ENCODE measurements at regions not wholly inside any gene's neighbourhood (a gene's known extent, or its start where the extent isn't known, plus 50 kb on each side); places are given as distances from the start of the nearest gene placed in this dataset.

- no peaks in the 10 kb centered on the region for H3K36me3 ChIP-seq
These were observed 1399.1 kb upstream of the PIK3C3 start for GRCh38 chr18:40555914-40556313.

GRCh38 chr18:40553029-40553428, 1402.0 kb upstream of the PIK3C3 start:
- Histone ChIP-seq H3K9me3 (no peaks in the 10 kb centered on the region), H3K4me1 (no peaks in the 10 kb centered on the region), H3K27ac (no peak overlapping the region), H3K36me3 (no peaks in the 10 kb centered on the region), H3K27me3 (no peaks in the 10 kb centered on the region), H3K4me3 (no peak overlapping the region)
- no peak for DNase-seq (ENCODE audit: low spot score in 2 of 2)
- TF ChIP-seq POLR2A (IDR thresholded peaks at IDR 0.05) (no peak), CTCF (IDR thresholded peaks at IDR 0.05) (no peak), EP300 (IDR thresholded peaks at IDR 0.05) (no peak)

More at GRCh38 chr18:40555914-40556313, 1399.1 kb upstream of the PIK3C3 start:
- no peak for DNase-seq (ENCODE audit: low spot score in 2 of 2)
- no peak overlapping the region for H3K4me3 ChIP-seq
- no peaks in the 10 kb centered on the region for H3K27me3 ChIP-seq
- TF ChIP-seq CTCF (IDR thresholded peaks at IDR 0.05) (no peak), POLR2A (IDR thresholded peaks at IDR 0.05) (no peak)
- no peaks in the 10 kb centered on the region for H3K4me1 ChIP-seq
- H3K9me3 ChIP-seq: no peaks in the 10 kb centered on the region
- 93 to 97% methylated on average over 4 of the region's 4 CpGs for WGBS, 2 donors
- H3K27ac ChIP-seq: no peak overlapping the region

GRCh38 chr18:40546875-40547274, 1408.2 kb upstream of the PIK3C3 start:
- no peak overlapping the region for H3K27ac ChIP-seq
- TF ChIP-seq POLR2A (IDR thresholded peaks at IDR 0.05) (no peak), CTCF (IDR thresholded peaks at IDR 0.05) (no peak), EP300 (IDR thresholded peaks at IDR 0.05) (no peak)
- no peaks in the 10 kb centered on the region for H3K9me3 ChIP-seq
- no peak overlapping the region for H3K4me3 ChIP-seq
- no peaks in the 10 kb centered on the region for H3K36me3 ChIP-seq
- H3K27me3 ChIP-seq: no peaks in the 10 kb centered on the region
- H3K4me1 ChIP-seq: no peaks in the 10 kb centered on the region
- WGBS, 2 donors: 54 to 69% methylated on average over 3 of the region's 3 CpGs
- DNase-seq (ENCODE audit: low spot score in 2 of 2): no peak

GRCh38 chr18:40534723-40535122, 1420.3 kb upstream of the PIK3C3 start:
- 84 to 85% methylated on average over 2 of the region's 2 CpGs for WGBS, 2 donors
- no peaks in the 10 kb centered on the region for H3K4me1 ChIP-seq
- DNase-seq (ENCODE audit: low spot score in 2 of 2): no peak
- no peak overlapping the region for H3K4me3 ChIP-seq
- H3K27me3 ChIP-seq: no peaks in the 10 kb centered on the region
- no peaks in the 10 kb centered on the region for H3K36me3 ChIP-seq
- H3K9me3 ChIP-seq: no peaks in the 10 kb centered on the region
- no peak overlapping the region for H3K27ac ChIP-seq
- TF ChIP-seq EP300 (IDR thresholded peaks at IDR 0.05): no peak
- TF ChIP-seq POLR2A (IDR thresholded peaks at IDR 0.05): no peak
- no peak for TF ChIP-seq CTCF (IDR thresholded peaks at IDR 0.05)

GRCh38 chr18:40532046-40532445, 1423.0 kb upstream of the PIK3C3 start:
- H3K4me1 ChIP-seq: no peaks in the 10 kb centered on the region
- WGBS, 2 donors: 46 to 51% methylated on average over 1 of the region's 1 CpG
- TF ChIP-seq EP300 (IDR thresholded peaks at IDR 0.05): no peak
- no peak for TF ChIP-seq POLR2A (IDR thresholded peaks at IDR 0.05)
- TF ChIP-seq CTCF (IDR thresholded peaks at IDR 0.05): no peak

More at GRCh38 chr18:40532046-40532445, 1423.0 kb upstream of the PIK3C3 start:
- no peaks in the 10 kb centered on the region for H3K9me3 ChIP-seq
- H3K27me3 ChIP-seq: no peaks in the 10 kb centered on the region
- no peak overlapping the region for H3K27ac ChIP-seq
- no peak overlapping the region for H3K4me3 ChIP-seq
- H3K36me3 ChIP-seq: no peaks in the 10 kb centered on the region
- no peak for DNase-seq (ENCODE audit: low spot score in 2 of 2)
